Transverse colon (tissue), 4 donors: ENCODE measurements at regions not wholly inside any gene's neighbourhood (a gene's known extent, or its start where the extent isn't known, plus 50 kb on each side); places are given as distances from the start of the nearest gene placed in this dataset.

Experiments used
- CTCF ChIP-seq, 5 experiments: fragments of 200-600 bp in 3 of 5; fragments of 450-650 bp in 2 of 5; sonication (generic) in 3 of 5; IDR thresholded peaks; 1 replicate in 2 of 5; 2 replicates in 3 of 5; pipeline ENCODE4 v1.5.1; 2016 to 2017; ENCODE audit warnings: antibody characterized with exemption in 5 of 5, inconsistent platforms in 3 of 5, mild to moderate bottlenecking in 2 of 5, moderate library complexity in 1 of 5
- POLR2A ChIP-seq: fragments of 450-650 bp; IDR thresholded peaks from one replicate; pipeline ENCODE4 v1.6.1; 2016; ENCODE audit warnings: antibody characterized with exemption, mild to moderate bottlenecking, moderate library complexity
- POLR2AphosphoS5 ChIP-seq, 3 donors: sonication (generic); formaldehyde crosslinking; IDR thresholded peaks; one replicate each; pipeline ENCODE4 v1.6.1; 2016; ENCODE audit warnings: antibody characterized with exemption in 3 of 3

- no peak for TF ChIP-seq CTCF (IDR thresholded peaks at IDR 0.05)
- no peak for TF ChIP-seq POLR2A
- no peak for TF ChIP-seq POLR2AphosphoS5 (IDR thresholded peaks at IDR 0.05)
These were observed 231.3 kb downstream of the PCDH17 start for GRCh38 chr13:57862879-57863278.
